ENCODE measurements at regions not wholly inside any gene's neighbourhood (a gene's known extent, or its start where the extent isn't known, plus 50 kb on each side); places are given as distances from the start of the nearest gene placed in this dataset.

- intact Hi-C loops (cut with DNase I, micrococcal nuclease) = no loop called here
- H3K9me3 ChIP-seq = no peaks in the 10 kb centered on the region
- H3K36me3 ChIP-seq (ENCODE audit: low read depth) = no peaks in the 10 kb centered on the region
- H3K4me3 ChIP-seq = no peak overlapping the region
- peak in 1 of 3 donors; percentile 32 for DNase-seq
- no peak for ATAC-seq
- no peak for TF ChIP-seq CTCF (IDR thresholded peaks at IDR 0.05)
- peaks cover 3% of the 10 kb centered on the region for H3K4me1 ChIP-seq (ENCODE audit: low read depth)
Observed at GRCh38 chr6:6971369-6971768, 136.4 kb upstream of the RREB1 start.

GRCh38 chr6:6972456-6972855 is 135.3 kb upstream of the RREB1 start:
- Histone ChIP-seq H3K9me3 (no peaks in the 10 kb centered on the region), H3K4me1 (ENCODE audit: low read depth) (peaks cover 3% of the 10 kb centered on the region), H3K4me3 (no peak overlapping the region), H3K36me3 (ENCODE audit: low read depth) (no peaks in the 10 kb centered on the region)
- intact Hi-C loops (cut with DNase I, micrococcal nuclease) = no loop called here
- TF ChIP-seq CTCF (IDR thresholded peaks at IDR 0.05) = no peak
- ATAC-seq (no peak), DNase-seq (no peak)

GRCh38 chr6:6973721-6974120 is 134.0 kb upstream of the RREB1 start:
- intact Hi-C loops (cut with DNase I, micrococcal nuclease) = no loop called here
- H3K36me3 ChIP-seq (ENCODE audit: low read depth) = no peaks in the 10 kb centered on the region
- H3K4me3 ChIP-seq = no peak overlapping the region
- TF ChIP-seq CTCF (IDR thresholded peaks at IDR 0.05) = no peak
- no peaks in the 10 kb centered on the region for H3K9me3 ChIP-seq
- no peak for DNase-seq
- ATAC-seq = no peak
- H3K4me1 ChIP-seq (ENCODE audit: low read depth) = peaks cover 3% of the 10 kb centered on the region

GRCh38 chr6:6975459-6976111 is 132.2 kb upstream of the RREB1 start:
- intact Hi-C loops (cut with DNase I, micrococcal nuclease) = no loop called here
- DNase-seq (no peak), ATAC-seq (no peak)
- Histone ChIP-seq H3K36me3 (ENCODE audit: low read depth) (no peaks in the 10 kb centered on the region), H3K9me3 (no peaks in the 10 kb centered on the region), H3K4me1 (ENCODE audit: low read depth) (no peaks in the 10 kb centered on the region), H3K4me3 (no peak overlapping the region)
- no peak for TF ChIP-seq CTCF (IDR thresholded peaks at IDR 0.05)

- no peaks in the 10 kb centered on the region for H3K4me1 ChIP-seq (ENCODE audit: low read depth)
- H3K9me3 ChIP-seq = no peaks in the 10 kb centered on the region
- no peak for ATAC-seq
- H3K4me3 ChIP-seq = no peak overlapping the region
- no peak for TF ChIP-seq CTCF (IDR thresholded peaks at IDR 0.05)
- no peaks in the 10 kb centered on the region for H3K36me3 ChIP-seq (ENCODE audit: low read depth)
- DNase-seq = no peak
- intact Hi-C loops (cut with DNase I, micrococcal nuclease) = no loop called here
Observed at GRCh38 chr6:6976193-6976592, 131.6 kb upstream of the RREB1 start.

- ATAC-seq = peak; percentile 14
- intact Hi-C loops (cut with DNase I, micrococcal nuclease) = no loop called here
- DNase-seq = no peak
- no peak for TF ChIP-seq CTCF (IDR thresholded peaks at IDR 0.05)
- Histone ChIP-seq H3K36me3 (ENCODE audit: low read depth) (no peaks in the 10 kb centered on the region), H3K9me3 (no peaks in the 10 kb centered on the region), H3K4me1 (ENCODE audit: low read depth) (no peaks in the 10 kb centered on the region), H3K4me3 (no peak overlapping the region)
Observed at GRCh38 chr6:6978731-6979130, 129.0 kb upstream of the RREB1 start.
